GM13976 (cell line): ENCODE measurements at regions not wholly inside any gene's neighbourhood (a gene's known extent, or its start where the extent isn't known, plus 50 kb on each side); places are given as distances from the start of the nearest gene placed in this dataset.
"Not testable (repeated sequence)": the region's sequence is repeated elsewhere in the genome, so short reads cannot be mapped to it uniquely, and the experiment has no call there.

Source experiments
- DNase-seq: peaks from one replicate; pipeline ENCODE4 v3.0.0; 2012; ENCODE audit warnings: low spot score
- CTCF ChIP-seq: IDR thresholded peaks from 2 replicates; pipeline ENCODE4 v1.5.1; 2012; ENCODE audit warnings: borderline replicate concordance, mild to moderate bottlenecking; ENCODE audit not compliant: insufficient read depth; ENCODE audit errors: extremely low read depth, missing control alignments, control extremely low read depth
- in situ Hi-C: fragments of 300-500 bp; cut with MboI; formaldehyde crosslinking; loops from one replicate; pipeline ENCODE4 v1.12.0; 2022; ENCODE audit warnings: low sequenced_read_pairs, mixed read lengths, inconsistent platforms; ENCODE audit not compliant: unreplicated experiment

GRCh38 chr2:154570501-154570900 lies 128.0 kb upstream of the KCNJ3 start:
- in situ Hi-C loops = no loop called here
- DNase-seq = no peak
- no peak for TF ChIP-seq CTCF

- DNase-seq, in situ Hi-C loops: not testable (repeated sequence)
These were observed 121.8 kb upstream of the KCNJ3 start for GRCh38 chr2:154576699-154577098.

- in situ Hi-C loops = no loop called here
- DNase-seq = no peak
- TF ChIP-seq CTCF = no peak
These were observed 121.1 kb upstream of the KCNJ3 start for GRCh38 chr2:154577390-154577789.

- in situ Hi-C loops = no loop called here
- no peak for TF ChIP-seq CTCF
- no peak for DNase-seq
These were observed 117.7 kb upstream of the KCNJ3 start for GRCh38 chr2:154580767-154581166.

- DNase-seq, in situ Hi-C loops: not testable (repeated sequence)
These were observed 115.8 kb upstream of the KCNJ3 start for GRCh38 chr2:154582694-154583093.

- DNase-seq, in situ Hi-C loops: not testable (repeated sequence)
These were observed 115.2 kb upstream of the KCNJ3 start for GRCh38 chr2:154583274-154583673.

- no peak for TF ChIP-seq CTCF
- in situ Hi-C loops = no loop called here
- no peak for DNase-seq
These were observed 110.8 kb upstream of the KCNJ3 start for GRCh38 chr2:154587739-154588138.

GRCh38 chr2:154588838-154589237 lies 109.7 kb upstream of the KCNJ3 start:
- TF ChIP-seq CTCF = no peak
- no peak for DNase-seq
- in situ Hi-C loops = no loop called here
